ENCODE measurements at regions not wholly inside any gene's neighbourhood (a gene's known extent, or its start where the extent isn't known, plus 50 kb on each side); places are given as distances from the start of the nearest gene placed in this dataset.
A peak's percentile ranks its signal among the peaks of the same experiment; 100 is the strongest.
"Not testable (repeated sequence)": the region's sequence is repeated elsewhere in the genome, so short reads cannot be mapped to it uniquely, and the experiment has no call there.

- no peak for DNase-seq (ENCODE audit: low spot score)
Observed at GRCh38 chr9:87201351-87201751, 254.0 kb upstream of the GAS1 start.

DNA sequence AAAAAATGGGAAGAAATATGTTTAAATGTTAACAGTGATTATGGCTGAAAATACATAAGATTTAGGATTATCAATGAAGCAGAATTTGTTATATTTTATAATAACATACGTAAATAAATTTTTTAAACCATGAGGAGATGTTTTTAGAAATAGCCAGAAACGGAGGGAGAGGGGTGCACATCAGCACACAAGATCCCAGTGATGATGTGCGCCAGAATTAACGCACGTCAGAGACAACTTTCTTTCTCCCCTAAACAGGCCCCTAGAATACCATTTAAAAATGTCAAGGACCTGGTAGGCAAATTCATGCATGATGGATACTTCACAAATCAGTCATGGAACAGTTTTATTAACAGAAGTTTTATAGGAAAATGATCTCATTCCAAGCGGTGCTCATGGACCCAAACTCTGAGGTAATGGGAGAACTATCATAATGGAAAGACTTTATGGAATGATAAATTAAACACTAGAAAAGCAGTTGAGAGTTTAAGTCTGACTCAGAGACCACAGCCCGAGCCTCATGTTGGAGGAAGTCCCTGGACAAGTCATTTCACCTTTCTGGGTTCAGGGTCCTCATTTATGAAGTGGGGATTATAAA is 258.9 kb upstream of the GAS1 start:
- no peak for DNase-seq (ENCODE audit: low spot score)

- not testable (repeated sequence) for DNase-seq (ENCODE audit: low spot score)
Observed at GRCh38 chr9:87210658-87211057, 263.4 kb upstream of the GAS1 start.

GRCh38 chr9:87211669-87212068 is 264.4 kb upstream of the GAS1 start:
- DNase-seq (ENCODE audit: low spot score): no peak

DNA sequence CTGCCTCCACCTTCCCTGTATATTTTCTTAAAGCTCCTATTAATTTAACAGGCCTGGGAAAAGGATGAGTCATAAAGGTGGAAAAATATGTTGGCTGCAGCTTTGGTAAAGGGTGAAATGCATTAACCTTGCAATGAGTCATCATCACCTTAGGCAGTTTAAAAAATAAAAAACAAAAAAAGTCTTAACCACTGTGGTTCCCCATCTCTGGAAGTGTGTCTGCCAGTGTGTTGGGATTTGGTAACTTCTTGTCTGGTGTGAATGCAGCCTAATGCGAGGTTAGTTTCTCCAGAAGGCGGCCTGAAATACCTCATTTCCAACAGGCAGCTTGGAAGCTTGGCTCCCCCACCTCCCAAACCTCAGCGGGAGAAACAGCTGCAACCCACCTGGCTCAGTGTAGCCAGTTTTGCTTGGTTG is 265.3 kb upstream of the GAS1 start:
- no peak for DNase-seq (ENCODE audit: low spot score)

- no peak for DNase-seq (ENCODE audit: low spot score)
Observed at GRCh38 chr9:87213948-87214347, 266.6 kb upstream of the GAS1 start.

DNA sequence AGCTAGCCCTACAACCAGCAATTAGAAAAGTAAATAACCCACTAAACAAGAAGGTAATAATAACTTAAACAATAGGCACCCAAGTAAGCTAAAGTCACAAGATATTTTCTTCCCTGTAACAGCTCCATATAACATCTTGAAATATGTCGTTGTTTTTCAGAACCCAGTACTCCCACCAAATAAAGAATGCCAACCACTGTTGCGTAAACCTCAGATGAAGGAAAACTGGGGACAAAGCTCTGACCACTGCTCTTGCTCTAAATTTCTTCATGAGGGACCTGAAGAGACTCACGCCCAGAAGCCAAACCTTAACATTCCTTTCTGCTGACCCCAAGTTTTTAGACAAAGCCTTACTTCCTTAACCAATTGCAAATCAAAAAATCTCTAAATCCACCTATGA is 267.7 kb upstream of the GAS1 start:
- DNase-seq (ENCODE audit: low spot score): no peak

- no peak for DNase-seq (ENCODE audit: low spot score)
Observed at GRCh38 chr9:87216036-87216435, 268.7 kb upstream of the GAS1 start.

GRCh38 chr9:87216897-87217455 is 269.7 kb upstream of the GAS1 start:
- no peak for DNase-seq (ENCODE audit: low spot score)

- no peak for DNase-seq (ENCODE audit: low spot score)
Observed at GRCh38 chr9:87223392-87224246, 274.0 kb upstream of the DAPK1 start.

GRCh38 chr9:87226896-87227295 is 270.8 kb upstream of the DAPK1 start:
- DNase-seq (ENCODE audit: low spot score): no peak

- DNase-seq (ENCODE audit: low spot score): no peak
Observed at GRCh38 chr9:87227456-87227855, 270.2 kb upstream of the DAPK1 start.

- DNase-seq (ENCODE audit: low spot score): no peak
Observed at GRCh38 chr9:87229108-87229507, 268.6 kb upstream of the DAPK1 start.

GRCh38 chr9:87233431-87233830 is 264.2 kb upstream of the DAPK1 start:
- no peak for DNase-seq (ENCODE audit: low spot score)

DNA sequence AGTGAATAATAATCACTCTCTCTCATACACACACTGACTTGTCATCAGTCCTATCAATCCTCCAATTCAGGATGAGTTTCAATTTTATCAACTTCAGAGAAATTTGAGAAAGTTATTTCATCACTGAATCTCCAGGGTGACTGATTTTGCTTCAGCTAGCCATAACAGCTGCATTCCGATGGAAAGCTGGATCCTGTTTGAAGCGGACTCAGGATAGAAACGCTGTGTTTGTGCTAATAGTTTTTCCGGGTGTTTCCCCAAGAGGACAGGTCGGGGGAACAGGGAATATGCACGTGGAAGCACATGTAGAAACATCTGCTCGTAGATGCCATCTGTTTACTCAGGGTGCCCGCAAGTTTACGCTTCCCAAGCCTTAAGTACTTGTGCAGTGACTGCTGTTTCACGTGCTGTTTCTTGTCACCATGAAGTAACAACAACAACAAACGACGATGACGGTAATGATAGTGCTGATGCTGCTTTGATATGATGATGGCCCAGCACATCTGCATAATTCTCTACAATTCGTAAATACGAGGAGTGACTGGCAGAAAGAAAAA is 263.7 kb upstream of the DAPK1 start:
- DNase-seq (ENCODE audit: low spot score): no peak

GRCh38 chr9:87234854-87235253 is 262.8 kb upstream of the DAPK1 start:
- no peak for DNase-seq (ENCODE audit: low spot score)

DNA sequence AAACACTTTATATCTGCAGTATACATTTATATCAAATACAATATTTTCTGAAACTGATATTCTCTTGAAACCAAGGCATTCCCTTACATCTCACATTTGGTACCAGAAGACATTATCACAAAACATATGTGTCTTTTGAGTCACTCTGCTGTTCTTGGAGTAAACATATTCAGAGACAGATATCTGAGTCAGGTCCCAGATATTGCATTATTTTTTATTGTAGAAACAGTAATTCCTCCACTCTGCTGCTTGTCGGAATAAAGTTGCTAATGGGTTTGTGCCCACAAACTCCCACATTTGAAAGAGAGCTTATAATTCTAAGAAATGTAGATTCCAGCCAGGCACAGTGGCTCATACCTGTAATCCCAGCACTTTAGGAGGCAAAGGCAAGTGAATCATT is 261.1 kb upstream of the DAPK1 start:
- DNase-seq (ENCODE audit: low spot score): no peak

DNA sequence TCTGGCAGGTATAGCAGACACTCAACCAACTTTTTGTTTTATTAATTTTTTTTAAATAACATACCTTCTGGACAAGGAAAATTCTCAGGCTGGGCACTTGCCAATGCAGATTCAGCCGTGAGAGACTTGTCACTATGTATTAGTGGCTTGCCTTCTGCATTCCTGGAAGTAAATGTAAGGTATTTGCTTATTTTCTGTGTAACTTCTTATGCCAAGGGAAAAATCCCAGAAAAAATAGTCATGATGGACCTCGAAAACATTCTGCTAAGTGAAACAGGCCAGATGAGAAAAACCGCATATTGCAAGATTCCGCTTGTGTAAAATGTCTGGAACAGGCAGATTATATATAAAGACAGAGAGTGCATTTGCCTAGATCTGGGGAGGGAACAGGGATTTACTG is 260.3 kb upstream of the DAPK1 start:
- no peak for DNase-seq (ENCODE audit: low spot score)

DNA sequence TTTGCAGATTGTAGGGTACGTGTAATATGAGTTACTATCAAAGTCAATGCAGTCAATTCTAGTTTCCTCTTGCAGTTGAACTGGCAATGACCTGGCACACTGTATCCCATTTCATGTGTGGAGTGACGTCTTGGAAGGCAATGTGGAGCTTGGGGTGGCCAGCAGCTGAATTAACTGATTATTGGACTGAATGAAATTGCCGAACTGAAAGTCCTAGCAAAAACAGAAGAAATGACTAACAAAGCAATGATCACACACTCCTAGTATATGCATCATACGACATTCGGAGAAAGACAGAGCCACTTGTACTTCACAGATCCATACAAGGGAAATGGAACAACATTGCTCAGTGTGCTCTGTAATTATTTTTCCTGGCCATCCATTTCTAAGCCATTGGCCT is 259.1 kb upstream of the DAPK1 start:
- DNase-seq (ENCODE audit: low spot score): peak; percentile 7

GRCh38 chr9:87239312-87239711 is 258.4 kb upstream of the DAPK1 start:
- DNase-seq (ENCODE audit: low spot score): no peak

GRCh38 chr9:87243602-87244001 is 254.1 kb upstream of the DAPK1 start:
- DNase-seq (ENCODE audit: low spot score): no peak

DNA sequence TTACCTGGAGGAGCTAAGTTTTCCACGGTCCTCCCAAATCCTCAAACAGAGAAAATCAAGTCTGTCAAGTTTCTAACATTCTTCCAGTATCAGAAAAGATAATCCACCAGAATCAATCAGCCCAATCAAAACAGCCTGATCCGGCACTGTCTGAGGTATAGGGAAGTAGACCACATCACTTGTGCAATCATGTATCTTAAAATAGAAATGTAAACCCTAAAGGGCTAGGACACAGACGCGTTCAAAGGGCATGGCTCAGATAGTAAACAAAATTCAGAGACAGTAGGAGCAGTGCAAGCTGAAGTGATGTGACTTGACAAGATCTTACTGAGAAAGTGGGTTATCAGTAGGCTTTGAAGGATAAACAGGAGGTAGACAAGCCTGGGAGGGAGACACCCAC is 252.4 kb upstream of the DAPK1 start:
- no peak for DNase-seq (ENCODE audit: low spot score)

DNA sequence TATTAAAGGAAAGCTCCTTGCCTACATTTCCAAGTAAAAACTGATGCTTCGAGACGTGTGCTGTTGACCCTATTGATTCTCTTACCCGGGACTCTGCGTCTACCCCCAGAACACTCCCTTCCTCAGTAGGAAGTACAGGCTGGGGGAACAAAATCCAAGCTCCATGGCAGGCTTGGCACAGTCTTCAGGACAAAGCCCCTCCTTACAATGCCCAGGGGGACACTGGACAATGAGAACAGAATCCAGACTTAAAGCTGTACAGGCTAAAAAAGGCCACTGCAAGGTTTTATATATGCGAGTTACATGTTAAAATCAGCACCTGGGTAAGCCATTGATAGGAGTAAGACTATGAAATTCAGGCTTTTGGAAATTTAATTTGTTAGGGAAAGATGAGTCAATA is 250.6 kb upstream of the DAPK1 start:
- no peak for DNase-seq (ENCODE audit: low spot score)
